ENCODE measurements at regions not wholly inside any gene's neighbourhood (a gene's known extent, or its start where the extent isn't known, plus 50 kb on each side); places are given as distances from the start of the nearest gene placed in this dataset.

DNA sequence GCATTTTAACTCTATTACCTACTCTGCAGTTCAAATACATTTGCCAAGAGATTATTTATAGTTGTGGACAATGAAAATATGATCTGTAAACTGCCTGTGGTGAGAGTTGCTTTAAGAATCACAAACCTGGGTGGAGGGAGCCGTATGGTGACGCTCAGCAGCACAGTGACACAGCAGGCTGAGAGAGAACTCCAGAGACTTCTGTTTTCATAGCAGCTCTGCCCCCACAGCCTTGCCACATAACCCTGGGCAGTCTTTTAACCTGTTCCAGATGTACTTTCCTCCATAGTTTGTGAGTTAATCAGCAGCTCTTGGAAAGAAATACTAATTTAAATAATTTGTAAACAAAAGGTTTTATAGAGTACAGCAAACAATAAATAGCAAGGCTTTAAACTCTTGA, 450.5 kb downstream of the ELAVL2 start:
- TF ChIP-seq, protein P1, sequence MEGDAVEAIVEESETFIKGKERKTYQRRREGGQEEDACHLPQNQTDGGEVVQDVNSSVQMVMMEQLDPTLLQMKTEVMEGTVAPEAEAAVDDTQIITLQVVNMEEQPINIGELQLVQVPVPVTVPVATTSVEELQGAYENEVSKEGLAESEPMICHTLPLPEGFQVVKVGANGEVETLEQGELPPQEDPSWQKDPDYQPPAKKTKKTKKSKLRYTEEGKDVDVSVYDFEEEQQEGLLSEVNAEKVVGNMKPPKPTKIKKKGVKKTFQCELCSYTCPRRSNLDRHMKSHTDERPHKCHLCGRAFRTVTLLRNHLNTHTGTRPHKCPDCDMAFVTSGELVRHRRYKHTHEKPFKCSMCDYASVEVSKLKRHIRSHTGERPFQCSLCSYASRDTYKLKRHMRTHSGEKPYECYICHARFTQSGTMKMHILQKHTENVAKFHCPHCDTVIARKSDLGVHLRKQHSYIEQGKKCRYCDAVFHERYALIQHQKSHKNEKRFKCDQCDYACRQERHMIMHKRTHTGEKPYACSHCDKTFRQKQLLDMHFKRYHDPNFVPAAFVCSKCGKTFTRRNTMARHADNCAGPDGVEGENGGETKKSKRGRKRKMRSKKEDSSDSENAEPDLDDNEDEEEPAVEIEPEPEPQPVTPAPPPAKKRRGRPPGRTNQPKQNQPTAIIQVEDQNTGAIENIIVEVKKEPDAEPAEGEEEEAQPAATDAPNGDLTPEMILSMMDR (IDR thresholded peaks at IDR 0.05; ENCODE audit: unreplicated experiment): no peak
- no peaks in the 10 kb centered on the region for H3K36me3 Mint-ChIP-seq
- no peak overlapping the region for H3K4me3 Mint-ChIP-seq

DNA sequence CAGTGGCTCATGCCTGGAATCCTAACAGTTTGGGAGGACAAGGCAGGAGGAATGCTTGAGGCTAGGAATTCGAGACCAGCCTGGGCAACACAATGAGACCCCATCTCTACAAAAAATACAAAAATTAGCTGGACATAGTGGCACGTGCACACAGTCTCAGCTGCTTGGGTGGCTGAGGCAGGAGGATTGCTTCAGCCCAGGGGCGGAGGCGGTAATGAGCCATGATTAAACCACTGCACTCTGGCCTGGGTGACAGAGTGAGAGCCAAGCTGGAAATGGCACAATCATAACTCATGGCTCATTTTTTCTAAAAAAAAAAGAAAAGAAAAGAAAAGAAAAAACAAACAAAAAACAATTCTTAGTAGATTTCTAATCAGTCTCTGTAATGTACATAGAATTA, 446.2 kb downstream of the ELAVL2 start:
- Mint-ChIP-seq H3K27ac (no peak overlapping the region), H3K27me3 (ENCODE audit: low read depth) (no peaks in the 10 kb centered on the region), H3K4me3 (no peak overlapping the region), H3K9me3 (no peaks in the 10 kb centered on the region), H3K36me3 (no peaks in the 10 kb centered on the region), H3K4me1 (no peaks in the 10 kb centered on the region)
- TF ChIP-seq, protein P1 (IDR thresholded peaks at IDR 0.05; ENCODE audit: unreplicated experiment): no peak
- no peak for DNase-seq (ENCODE audit: low spot score in 2 of 2, unreplicated experiment in 2 of 2)

More for the DNA sequence above, 450.5 kb downstream of the ELAVL2 start:
- H3K9me3 Mint-ChIP-seq: no peaks in the 10 kb centered on the region
- H3K27ac Mint-ChIP-seq: no peak overlapping the region
- no peaks in the 10 kb centered on the region for H3K4me1 Mint-ChIP-seq
- DNase-seq (ENCODE audit: low spot score in 2 of 2, unreplicated experiment in 2 of 2): no peak
- H3K27me3 Mint-ChIP-seq (ENCODE audit: low read depth): no peaks in the 10 kb centered on the region

DNA sequence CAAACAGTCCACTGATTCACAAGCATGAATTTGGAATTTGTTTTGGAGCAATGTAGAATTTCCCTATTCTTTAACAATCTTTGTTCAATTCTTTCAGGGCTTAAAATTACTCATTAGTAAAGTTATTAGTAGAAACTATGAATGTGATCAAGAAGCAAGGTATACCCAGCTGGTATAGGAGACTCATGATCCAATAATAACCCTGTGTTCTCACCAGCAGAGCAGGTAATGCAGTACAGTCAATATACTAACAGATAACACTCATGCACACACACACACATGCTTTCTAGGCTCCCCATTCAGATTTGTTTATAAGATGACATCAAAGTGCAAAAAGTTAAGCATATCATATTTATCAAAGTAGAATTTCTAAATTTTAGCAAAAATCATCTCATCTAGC, 445.2 kb downstream of the ELAVL2 start:
- Mint-ChIP-seq H3K36me3 (no peaks in the 10 kb centered on the region), H3K4me3 (no peak overlapping the region), H3K27ac (no peak overlapping the region), H3K27me3 (ENCODE audit: low read depth) (no peaks in the 10 kb centered on the region), H3K9me3 (no peaks in the 10 kb centered on the region), H3K4me1 (no peaks in the 10 kb centered on the region)
- TF ChIP-seq, protein P1 (IDR thresholded peaks at IDR 0.05; ENCODE audit: unreplicated experiment): no peak
- DNase-seq (ENCODE audit: low spot score in 2 of 2, unreplicated experiment in 2 of 2): no peak

DNA sequence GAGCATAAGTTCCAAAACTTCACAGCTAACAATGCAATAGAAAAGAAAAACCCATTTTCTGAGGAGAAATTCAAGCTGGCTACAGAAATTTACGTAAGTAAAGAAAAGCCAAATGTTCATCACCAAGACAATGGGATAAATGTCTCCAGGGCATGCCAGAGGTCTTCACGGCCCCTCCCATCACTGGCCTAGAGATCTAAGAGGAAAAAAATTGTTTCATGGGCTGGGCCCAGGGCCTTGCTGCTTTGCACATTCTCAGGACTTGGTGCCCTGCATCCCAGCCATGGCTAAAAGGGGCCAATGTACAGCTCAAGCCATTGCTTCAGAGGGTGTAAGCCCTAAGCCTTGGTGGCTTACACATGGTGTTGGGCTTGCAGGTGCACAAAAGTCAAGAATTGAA, 443.6 kb downstream of the ELAVL2 start:
- no peak for DNase-seq (ENCODE audit: low spot score in 2 of 2, unreplicated experiment in 2 of 2)
- Mint-ChIP-seq H3K27ac (no peak overlapping the region), H3K36me3 (no peaks in the 10 kb centered on the region), H3K9me3 (no peaks in the 10 kb centered on the region), H3K4me3 (no peak overlapping the region), H3K27me3 (ENCODE audit: low read depth) (no peaks in the 10 kb centered on the region), H3K4me1 (no peaks in the 10 kb centered on the region)
- TF ChIP-seq, protein P1 (IDR thresholded peaks at IDR 0.05; ENCODE audit: unreplicated experiment): no peak

DNA sequence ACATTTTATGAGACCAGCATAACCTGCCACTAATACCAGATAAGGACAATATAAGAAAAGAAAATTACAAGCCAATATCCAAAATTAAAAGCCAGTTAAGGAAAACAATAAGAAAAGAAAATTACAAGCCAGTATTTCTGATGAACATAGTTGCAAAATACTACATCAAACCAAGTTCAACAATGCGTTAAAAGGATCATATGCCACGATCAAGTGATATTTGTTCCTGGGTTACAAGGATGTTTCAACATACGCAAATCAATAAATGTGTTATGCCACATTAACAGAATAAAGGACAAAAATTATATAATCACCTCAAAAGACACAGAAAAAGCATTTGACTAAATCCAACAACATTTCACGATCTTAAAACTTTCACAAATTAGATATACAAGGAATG, 431.9 kb downstream of the ELAVL2 start:
- H3K9me3 Mint-ChIP-seq: peaks cover 34% of the 10 kb centered on the region
- no peak overlapping the region for H3K27ac Mint-ChIP-seq
- no peaks in the 10 kb centered on the region for H3K36me3 Mint-ChIP-seq
- no peaks in the 10 kb centered on the region for H3K4me1 Mint-ChIP-seq
- TF ChIP-seq, protein P1 (IDR thresholded peaks at IDR 0.05; ENCODE audit: unreplicated experiment): no peak
- no peaks in the 10 kb centered on the region for H3K27me3 Mint-ChIP-seq (ENCODE audit: low read depth)
- H3K4me3 Mint-ChIP-seq: no peak overlapping the region
- no peak for DNase-seq (ENCODE audit: low spot score in 2 of 2, unreplicated experiment in 2 of 2)

DNA sequence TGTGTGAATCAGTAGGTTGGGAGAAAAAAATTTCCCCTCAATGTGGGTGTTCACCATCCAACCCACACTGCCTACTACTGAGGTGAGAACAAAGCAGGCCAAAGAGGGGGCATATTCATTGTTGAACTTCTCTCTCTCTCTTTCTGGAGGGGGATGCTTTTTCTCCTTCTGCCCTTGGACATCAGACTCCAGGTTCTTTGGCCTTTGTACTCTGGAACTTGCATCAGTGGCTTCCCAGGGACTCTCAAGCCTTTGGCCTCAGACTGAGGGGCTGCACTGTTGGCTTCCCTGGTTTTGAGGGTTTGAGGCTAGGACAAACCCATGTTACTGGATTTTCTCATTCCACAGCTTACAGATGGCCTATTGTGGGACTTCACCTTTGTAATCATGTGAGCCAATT, 417.2 kb downstream of the ELAVL2 start:
- Mint-ChIP-seq H3K27me3 (ENCODE audit: low read depth) (no peaks in the 10 kb centered on the region), H3K4me1 (no peaks in the 10 kb centered on the region), H3K27ac (no peak overlapping the region), H3K9me3 (no peaks in the 10 kb centered on the region), H3K36me3 (no peaks in the 10 kb centered on the region), H3K4me3 (no peak overlapping the region)
- no peak for DNase-seq (ENCODE audit: low spot score in 2 of 2, unreplicated experiment in 2 of 2)
- TF ChIP-seq, protein P1 (IDR thresholded peaks at IDR 0.05; ENCODE audit: unreplicated experiment): no peak

Data from mesothelial cell of epicardium (in vitro differentiated cells).